ENCODE measurements at regions not wholly inside any gene's neighbourhood (a gene's known extent, or its start where the extent isn't known, plus 50 kb on each side); places are given as distances from the start of the nearest gene placed in this dataset.

- no peaks in the 10 kb centered on the region for H3K36me3 ChIP-seq
- no peaks in the 10 kb centered on the region for H3K9me3 ChIP-seq
- no peaks in the 10 kb centered on the region for H3K27me3 ChIP-seq
- intact Hi-C loops (cut with DNase I): no loop called here
- TF ChIP-seq, protein P1, sequence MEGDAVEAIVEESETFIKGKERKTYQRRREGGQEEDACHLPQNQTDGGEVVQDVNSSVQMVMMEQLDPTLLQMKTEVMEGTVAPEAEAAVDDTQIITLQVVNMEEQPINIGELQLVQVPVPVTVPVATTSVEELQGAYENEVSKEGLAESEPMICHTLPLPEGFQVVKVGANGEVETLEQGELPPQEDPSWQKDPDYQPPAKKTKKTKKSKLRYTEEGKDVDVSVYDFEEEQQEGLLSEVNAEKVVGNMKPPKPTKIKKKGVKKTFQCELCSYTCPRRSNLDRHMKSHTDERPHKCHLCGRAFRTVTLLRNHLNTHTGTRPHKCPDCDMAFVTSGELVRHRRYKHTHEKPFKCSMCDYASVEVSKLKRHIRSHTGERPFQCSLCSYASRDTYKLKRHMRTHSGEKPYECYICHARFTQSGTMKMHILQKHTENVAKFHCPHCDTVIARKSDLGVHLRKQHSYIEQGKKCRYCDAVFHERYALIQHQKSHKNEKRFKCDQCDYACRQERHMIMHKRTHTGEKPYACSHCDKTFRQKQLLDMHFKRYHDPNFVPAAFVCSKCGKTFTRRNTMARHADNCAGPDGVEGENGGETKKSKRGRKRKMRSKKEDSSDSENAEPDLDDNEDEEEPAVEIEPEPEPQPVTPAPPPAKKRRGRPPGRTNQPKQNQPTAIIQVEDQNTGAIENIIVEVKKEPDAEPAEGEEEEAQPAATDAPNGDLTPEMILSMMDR (IDR thresholded peaks at IDR 0.05): no peak
- TF ChIP-seq POLR2AphosphoS5 (IDR thresholded peaks at IDR 0.05; ENCODE audit: insufficient read depth in 1 of 2, low read depth in 1 of 2) (no peak), POLR2A (IDR thresholded peaks at IDR 0.05) (no peak)
- no peaks in the 10 kb centered on the region for H3K4me1 ChIP-seq
- H3K4me3 ChIP-seq: no peak overlapping the region
- H3K27ac ChIP-seq: no peak overlapping the region
- no peak for DNase-seq (ENCODE audit: extremely low spot score in 2 of 2)
Observed at GRCh38 chr2:198220763-198221610, 416.6 kb downstream of the PLCL1 start.

DNA sequence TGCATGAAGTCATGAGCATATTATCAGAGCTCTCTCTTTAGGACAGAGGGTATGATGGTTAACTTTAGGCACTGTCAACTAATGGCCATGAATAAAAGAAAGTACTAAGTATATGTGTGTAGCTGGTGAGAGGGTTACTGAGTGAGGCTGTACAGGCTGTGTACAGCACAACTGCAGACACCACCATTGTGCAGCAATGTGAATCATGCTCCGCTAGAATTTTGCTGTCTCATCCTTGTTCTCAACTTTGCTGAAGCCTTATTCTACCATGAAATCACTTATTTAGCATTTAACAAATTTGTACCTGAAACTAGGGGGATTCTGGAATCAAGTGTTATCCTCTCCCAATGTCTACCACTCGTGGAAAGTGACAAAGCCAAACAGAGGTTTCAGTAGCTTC is 414.9 kb downstream of the PLCL1 start:
- intact Hi-C loops (cut with DNase I): no loop called here
- H3K9me3 ChIP-seq: no peaks in the 10 kb centered on the region
- no peak for DNase-seq (ENCODE audit: extremely low spot score in 2 of 2)

DNA sequence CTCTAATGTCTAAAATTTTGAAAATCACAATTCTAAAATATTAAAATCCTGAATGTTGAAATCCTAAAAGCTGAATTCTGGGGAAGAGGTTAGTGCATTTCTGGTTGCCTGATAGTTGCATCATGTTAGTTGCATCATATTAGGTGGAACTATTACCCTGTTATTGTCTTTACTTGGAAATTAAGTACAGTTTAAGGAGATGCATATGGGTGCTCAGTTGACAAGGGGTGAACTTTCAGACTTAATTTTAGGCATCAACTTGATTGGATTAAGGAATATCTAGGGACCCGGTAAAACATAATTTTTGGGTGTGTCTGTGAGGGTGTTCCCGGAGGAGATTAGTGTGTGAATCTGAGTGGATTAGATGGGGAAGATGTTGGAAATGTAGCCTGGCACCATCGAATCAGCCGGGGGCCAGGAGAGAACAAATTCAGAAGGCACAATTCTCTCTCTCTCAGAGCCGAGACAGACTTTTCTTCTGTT is 409.8 kb downstream of the PLCL1 start:
- H3K27me3 ChIP-seq: no peaks in the 10 kb centered on the region
- intact Hi-C loops (cut with DNase I): no loop called here
- no peaks in the 10 kb centered on the region for H3K4me1 ChIP-seq
- H3K36me3 ChIP-seq: no peaks in the 10 kb centered on the region
- TF ChIP-seq, protein P1 (IDR thresholded peaks at IDR 0.05): no peak
- no peak for TF ChIP-seq POLR2A (IDR thresholded peaks at IDR 0.05)
- TF ChIP-seq POLR2AphosphoS5 (IDR thresholded peaks at IDR 0.05; ENCODE audit: insufficient read depth in 1 of 2, low read depth in 1 of 2): no peak
- no peak overlapping the region for H3K27ac ChIP-seq
- no peak overlapping the region for H3K4me3 ChIP-seq
- no peaks in the 10 kb centered on the region for H3K9me3 ChIP-seq
- no peak for DNase-seq (ENCODE audit: extremely low spot score in 2 of 2)

More for the DNA sequence above, 414.9 kb downstream of the PLCL1 start:
- TF ChIP-seq POLR2AphosphoS5 (IDR thresholded peaks at IDR 0.05; ENCODE audit: insufficient read depth in 1 of 2, low read depth in 1 of 2) (no peak), POLR2A (IDR thresholded peaks at IDR 0.05) (no peak)
- TF ChIP-seq, protein P1 (IDR thresholded peaks at IDR 0.05): no peak
- Histone ChIP-seq H3K27ac (no peak overlapping the region), H3K4me1 (no peaks in the 10 kb centered on the region), H3K4me3 (no peak overlapping the region), H3K36me3 (no peaks in the 10 kb centered on the region), H3K27me3 (no peaks in the 10 kb centered on the region)

- no peak for DNase-seq (ENCODE audit: extremely low spot score in 2 of 2)
- H3K9me3 ChIP-seq: no peaks in the 10 kb centered on the region
- H3K4me3 ChIP-seq: no peak overlapping the region
- no peaks in the 10 kb centered on the region for H3K27me3 ChIP-seq
- H3K27ac ChIP-seq: no peak overlapping the region
- TF ChIP-seq POLR2A (IDR thresholded peaks at IDR 0.05): no peak
- TF ChIP-seq POLR2AphosphoS5 (IDR thresholded peaks at IDR 0.05; ENCODE audit: insufficient read depth in 1 of 2, low read depth in 1 of 2): no peak
- TF ChIP-seq, protein P1 (IDR thresholded peaks at IDR 0.05): no peak
- H3K4me1 ChIP-seq: no peaks in the 10 kb centered on the region
- no peaks in the 10 kb centered on the region for H3K36me3 ChIP-seq
- intact Hi-C loops (cut with DNase I): no loop called here
Observed at GRCh38 chr2:198213253-198213652, 408.9 kb downstream of the PLCL1 start.

DNA sequence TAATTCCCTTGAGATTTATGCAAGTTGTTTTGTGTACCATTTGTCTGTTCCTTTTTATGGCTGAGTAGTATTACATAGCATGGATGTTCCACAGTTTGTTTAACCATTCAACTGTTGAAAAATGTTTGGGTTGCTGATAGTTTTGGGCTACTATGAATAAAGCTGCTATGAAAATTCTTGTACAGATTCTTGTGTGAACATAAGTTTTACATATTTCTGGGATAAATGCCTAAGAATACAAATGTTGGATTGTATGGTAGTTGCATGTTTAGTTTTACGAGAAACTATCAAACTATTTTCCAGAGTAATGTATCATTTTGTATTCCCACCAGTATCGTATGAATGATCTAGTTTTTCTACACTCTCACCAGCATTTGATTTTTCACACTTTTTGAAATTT is 407.3 kb downstream of the PLCL1 start:
- no peaks in the 10 kb centered on the region for H3K27me3 ChIP-seq
- H3K9me3 ChIP-seq: no peaks in the 10 kb centered on the region
- no peak overlapping the region for H3K27ac ChIP-seq
- TF ChIP-seq, protein P1 (IDR thresholded peaks at IDR 0.05): no peak
- no peak for TF ChIP-seq POLR2AphosphoS5 (IDR thresholded peaks at IDR 0.05; ENCODE audit: insufficient read depth in 1 of 2, low read depth in 1 of 2)
- TF ChIP-seq POLR2A (IDR thresholded peaks at IDR 0.05): no peak
- H3K36me3 ChIP-seq: no peaks in the 10 kb centered on the region
- H3K4me3 ChIP-seq: no peak overlapping the region
- intact Hi-C loops (cut with DNase I): no loop called here
- H3K4me1 ChIP-seq: no peaks in the 10 kb centered on the region
- DNase-seq (ENCODE audit: extremely low spot score in 2 of 2): no peak
